Activated CD4-positive, alpha-beta T cell treated with anti-CD3 and anti-CD28 coated beads, Interleukin-2, amount 50 U/mL, for 1 hour (primary cell): ENCODE measurements at regions not wholly inside any gene's neighbourhood (a gene's known extent, or its start where the extent isn't known, plus 50 kb on each side); places are given as distances from the start of the nearest gene placed in this dataset.
"Not testable (repeated sequence)": the region's sequence is repeated elsewhere in the genome, so short reads cannot be mapped to it uniquely, and the experiment has no call there.

Source experiments
- DNase-seq: peaks from one replicate; pipeline ENCODE4 v3.0.0-alpha.2; 2020

DNA sequence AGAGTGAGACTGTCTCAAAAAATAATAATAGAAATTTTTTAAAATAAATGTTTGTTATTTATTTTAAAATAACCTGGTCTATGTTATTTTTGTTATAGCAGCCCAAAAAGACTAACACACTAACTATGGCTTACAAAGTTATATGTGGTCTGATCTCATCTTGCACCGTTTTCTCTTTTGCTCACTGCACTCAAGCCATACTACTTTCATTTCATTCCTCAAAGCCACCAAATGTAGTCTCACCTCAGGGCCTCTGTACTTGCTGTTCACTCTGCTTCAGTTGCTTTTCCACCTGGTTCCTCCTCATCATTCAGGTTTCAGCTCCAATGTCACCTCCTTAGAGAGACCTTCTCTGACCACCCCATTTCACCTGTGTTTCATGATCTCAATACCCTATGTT lies 55.2 kb upstream of the MDM1 start:
- DNase-seq, result no peak

DNA sequence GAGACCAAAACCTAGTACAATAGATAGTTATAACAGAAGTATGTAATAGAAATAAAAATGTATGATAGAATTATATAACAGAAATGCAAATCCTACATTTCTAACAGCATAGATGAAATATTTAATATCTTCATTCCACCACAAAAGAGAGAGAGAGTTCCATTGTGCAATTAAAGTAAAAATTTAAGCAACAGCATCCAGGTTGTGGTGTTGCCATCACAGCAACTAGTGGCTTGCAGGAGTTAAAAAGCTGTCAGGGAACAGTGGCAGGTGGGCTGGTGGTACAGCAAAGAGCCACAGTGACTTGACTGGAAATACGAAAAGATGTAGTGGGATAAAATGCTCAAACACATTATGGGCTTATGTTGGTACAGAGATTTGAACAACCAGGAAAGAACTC lies 57.1 kb upstream of the MDM1 start:
- DNase-seq, result no peak

DNA sequence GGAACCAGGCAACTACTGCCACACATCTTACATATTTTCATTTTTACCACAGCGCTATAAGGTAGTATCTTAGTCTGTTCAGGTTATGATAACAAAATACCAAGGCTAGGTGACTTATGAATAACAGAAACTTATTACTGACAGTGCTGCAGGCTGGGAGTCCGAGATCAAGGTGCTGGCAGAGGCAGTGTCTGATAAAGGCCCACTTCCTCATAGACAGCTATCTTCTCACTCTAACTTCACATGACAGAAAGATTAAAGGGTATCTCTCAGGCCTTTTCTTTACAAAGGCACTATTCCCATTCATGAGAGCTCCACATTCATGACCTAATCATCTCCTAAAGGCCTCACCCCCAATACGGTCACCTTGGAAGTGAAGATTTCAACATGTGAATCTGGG lies 59.8 kb upstream of the MDM1 start:
- DNase-seq, result no peak

DNA sequence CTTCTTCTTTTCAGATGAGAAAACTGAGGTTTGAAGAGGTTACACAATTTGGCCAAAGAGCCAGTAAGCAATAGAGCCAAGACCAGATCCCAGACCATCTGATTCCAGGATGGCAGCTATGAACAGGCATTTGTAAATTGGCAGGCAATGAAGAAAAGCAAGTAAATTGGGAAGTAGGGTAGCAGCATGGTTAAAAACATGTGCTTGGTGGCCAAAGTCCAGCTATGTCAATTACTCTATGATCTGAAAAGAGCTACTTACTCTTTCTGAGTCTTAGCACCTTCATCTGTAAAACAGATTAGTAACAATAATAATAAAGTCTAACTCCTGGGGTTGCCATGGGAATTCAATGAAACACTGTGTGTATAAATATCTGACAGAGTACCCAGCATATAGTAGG lies 60.2 kb upstream of the MDM1 start:
- DNase-seq, result no peak

DNA sequence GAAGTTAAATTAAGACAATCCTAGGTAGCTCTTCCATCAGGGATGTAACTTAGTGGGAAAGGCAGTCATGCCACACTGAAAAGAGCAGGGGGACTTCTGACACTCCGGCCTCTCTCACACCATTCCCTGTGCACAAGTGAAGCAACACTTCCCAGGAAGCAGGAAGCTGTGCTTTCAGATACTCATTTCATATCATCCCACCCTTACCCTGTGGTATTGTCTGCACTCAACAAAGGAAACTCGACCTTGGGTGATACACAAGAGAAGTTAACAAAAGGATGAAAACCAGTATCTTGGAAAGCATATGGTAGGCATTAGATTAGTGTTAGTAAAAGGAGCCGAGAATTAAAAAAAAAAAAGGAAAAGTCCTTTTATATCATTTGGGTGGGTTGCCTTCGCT lies 61.3 kb upstream of the MDM1 start:
- DNase-seq, result no peak

DNA sequence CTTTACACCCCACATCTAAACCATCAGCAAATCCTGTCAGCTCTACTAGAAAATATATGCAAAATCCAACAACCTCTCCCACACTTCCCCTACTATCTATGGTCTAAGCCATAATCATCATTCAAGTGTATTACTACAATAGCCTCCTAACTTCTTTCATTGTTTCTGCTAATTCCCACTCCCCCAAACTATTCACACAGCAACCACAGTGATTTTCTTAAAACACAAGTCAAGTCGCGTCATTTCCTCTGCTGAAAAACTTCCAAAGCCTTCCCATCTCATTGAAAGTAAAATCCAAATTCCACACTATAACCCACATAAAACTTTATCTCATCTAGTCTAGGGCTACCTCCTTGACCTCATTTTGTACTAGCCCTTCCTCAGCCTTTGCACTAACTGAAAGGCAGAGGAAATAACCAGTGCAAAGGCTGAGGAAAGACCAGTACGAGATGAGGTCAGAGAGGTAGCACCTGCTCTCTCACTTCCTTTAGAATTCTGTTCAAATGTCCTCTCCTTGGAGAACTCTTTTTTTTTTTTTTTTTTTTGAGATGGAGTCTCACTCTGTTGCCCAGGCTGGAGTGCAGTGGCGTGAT lies 65.5 kb upstream of the MDM1 start:
- no peak for DNase-seq

DNA sequence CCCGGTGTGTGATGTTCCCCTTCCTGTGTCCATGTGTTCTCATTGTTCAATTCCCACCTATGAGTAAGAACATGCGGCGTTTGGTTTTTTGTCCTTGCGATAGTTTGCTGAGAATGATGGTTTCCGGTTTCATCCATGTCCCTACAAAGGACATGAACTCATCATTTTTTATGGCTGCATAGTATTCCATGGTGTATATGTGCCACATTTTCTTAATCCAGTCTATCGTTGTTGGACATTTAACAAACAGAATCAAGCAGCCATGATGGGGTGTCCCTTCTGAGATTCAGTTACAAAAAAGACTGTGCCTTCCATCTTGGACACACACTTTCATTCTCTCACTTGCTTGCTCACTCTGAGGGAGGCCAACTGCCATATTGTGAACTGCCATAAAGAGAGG lies 66.5 kb upstream of the MDM1 start:
- not testable (repeated sequence) for DNase-seq

DNA sequence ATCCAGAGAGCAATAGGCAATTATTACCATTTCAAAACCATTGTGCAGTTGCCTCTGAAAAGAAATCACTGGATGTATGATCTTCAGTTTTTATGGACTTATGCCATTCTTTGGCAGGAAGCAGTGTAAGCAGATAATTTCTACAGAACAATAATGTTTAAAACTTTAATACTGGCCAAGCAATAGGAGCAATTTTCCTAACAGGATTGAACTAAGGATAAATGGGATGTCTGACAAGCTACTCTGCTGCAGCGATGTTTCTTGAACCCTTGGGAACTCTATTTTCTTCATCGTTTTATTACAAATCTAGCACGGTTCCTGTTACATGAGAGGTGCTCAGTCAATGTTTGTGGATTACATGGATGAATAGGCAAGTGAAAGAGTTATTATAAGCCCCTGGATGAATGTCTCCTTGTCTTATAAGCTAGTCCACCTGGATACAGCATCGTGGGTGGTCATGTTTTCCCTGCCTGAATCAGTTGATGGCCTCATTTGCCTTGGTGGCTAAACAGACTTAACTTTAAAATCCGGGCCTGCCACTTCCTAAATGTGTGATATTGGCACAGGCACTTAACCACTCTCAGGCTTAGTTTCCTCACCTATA lies 68.2 kb upstream of the MDM1 start:
- no peak for DNase-seq

DNA sequence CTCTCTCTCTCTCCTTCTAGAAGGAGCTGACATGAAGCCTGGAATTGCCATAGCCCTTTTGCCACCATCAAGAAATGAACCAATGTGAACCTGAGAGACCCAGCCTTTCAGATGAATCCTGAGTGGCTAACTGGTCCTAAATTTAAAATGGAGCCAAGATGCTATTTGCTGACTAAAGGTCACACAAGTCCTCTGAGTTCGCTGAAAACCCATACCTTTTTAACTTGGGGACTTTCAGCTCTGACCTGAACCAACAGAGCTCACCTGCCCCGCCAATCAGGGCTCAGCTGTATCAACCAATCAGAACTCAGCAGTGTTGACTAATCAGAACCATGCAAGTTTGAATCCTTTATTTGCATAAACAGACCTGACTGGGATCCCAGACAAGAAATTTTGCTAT lies 70.3 kb upstream of the MDM1 start:
- no peak for DNase-seq

DNA sequence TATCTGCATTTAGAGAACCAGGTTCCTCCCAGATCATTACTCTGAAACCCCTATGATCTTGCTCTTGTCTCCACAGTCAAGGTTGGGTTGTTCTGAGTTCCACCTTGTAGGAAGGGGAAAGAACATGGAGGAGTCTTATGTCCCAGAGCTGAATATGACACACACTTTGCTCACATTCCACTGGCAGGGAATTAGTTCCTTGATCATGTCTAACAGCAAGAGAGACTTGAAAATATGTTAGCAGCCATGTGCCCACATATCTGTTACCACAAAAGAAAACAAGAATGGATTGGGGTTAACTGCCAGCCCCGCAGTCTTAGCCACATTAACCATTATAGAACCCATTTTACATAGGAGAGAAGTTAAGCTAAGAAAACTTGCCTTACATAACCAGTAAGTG lies 71.1 kb upstream of the MDM1 start:
- no peak for DNase-seq

DNA sequence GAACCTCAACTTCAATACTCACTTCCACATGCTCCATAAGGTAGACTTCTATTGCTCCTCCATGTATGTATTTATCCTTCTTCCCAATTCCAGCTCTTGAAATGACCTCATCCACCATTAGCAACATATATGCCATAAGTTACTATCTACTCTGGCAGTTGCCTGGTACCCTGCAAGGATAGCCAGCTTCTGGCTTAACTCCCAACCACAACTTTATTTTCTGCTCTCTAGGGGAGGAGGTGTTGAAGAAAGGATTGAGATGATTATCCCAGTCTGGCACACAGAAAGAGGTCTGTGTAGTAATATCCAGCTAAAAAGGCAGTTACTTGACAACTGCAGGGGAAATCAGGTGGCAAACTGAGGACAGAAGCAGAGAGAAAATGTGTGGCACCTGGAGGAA lies 71.5 kb upstream of the MDM1 start:
- DNase-seq, result no peak

DNA sequence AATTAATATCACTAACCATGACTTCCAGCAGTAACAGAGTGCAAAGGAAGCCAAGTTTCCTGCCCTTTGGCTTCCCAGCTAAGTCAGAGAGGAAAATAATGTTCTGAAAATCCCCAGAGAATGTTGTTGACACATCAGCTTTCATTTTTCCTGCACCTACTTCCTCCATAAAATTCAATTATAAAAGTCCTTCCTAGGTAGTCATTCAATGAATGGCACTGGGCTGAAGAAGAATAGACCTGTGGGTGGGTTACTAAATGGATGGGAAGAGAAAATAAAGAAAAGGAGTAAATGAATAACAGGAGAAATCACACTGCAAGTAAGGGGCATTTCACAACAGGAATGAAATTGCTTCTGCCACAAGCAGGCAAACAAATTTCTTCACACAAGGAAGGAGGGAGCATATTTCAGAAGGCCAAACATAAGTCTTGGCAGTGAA lies 73.2 kb upstream of the MDM1 start:
- DNase-seq, result no peak

DNA sequence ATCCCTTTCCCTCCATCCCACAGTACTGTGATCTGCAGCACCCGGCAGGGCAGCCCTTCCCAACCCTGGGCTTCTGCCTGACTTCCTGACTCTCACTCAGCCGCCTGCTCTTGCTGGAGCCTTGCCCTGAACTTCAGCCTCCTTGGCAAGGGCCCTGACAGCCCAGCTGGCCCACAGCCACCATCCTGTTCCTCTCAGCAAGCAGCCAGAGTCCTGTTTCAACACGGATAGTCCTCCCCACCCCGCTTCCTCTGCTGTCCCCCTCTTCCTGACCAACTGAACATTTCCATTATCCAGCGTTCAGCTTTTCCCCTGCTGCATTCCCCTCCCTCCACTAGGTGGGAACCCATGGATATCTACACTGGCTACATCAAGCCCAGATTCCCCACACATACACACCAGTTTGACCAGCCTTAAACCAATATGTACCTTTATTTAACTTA lies 74.0 kb upstream of the MDM1 start:
- DNase-seq, result no peak

DNA sequence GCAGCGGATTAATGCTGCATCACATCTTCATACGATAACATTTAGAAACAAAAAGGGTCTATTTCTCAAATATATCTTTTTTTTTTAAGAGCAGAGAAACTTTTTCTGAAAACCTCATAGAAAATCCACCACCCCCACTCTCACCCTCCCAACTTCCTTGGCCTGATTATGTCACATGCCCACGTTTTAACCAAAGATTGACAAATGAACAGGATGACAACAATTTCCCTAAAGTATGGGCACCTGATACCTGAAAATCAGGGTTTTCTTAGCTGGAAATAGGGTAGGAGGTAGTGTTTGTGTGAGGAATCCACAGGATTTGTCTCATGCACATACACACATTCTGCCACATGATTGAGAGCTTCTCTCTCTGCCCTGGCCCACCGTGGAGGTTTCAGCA lies 74.7 kb upstream of the MDM1 start:
- DNase-seq, result no peak

DNA sequence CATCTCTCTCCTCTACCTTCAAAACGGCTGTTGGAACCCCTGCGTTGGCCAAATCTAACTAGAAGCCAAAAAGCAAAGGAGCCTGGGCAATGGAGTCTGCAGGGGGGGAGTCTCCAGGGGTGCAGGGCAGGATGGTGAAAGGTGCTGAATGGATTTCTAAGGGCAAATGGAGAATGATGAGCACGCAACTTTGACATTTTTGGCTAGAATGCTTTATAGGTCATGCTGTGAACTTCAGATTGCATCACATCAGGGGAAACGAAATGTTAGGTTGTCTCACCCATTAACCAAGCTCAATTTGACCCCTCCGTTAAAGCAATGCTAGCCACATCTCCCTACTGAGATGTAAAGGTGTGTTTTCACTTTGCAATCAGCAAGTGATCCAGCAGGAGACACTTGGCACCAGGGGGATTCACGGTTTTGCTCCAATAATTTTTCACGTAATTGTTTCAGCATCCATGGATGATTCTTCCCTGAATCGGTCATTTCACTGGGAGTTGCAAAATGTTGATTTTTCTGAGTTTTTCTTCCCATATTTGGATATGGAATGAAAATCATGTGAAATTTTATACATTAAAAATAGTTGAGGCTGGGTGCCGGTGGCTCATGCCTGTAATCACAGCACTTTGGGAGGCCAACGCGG lies 78.0 kb upstream of the MDM1 start:
- no peak for DNase-seq

DNA sequence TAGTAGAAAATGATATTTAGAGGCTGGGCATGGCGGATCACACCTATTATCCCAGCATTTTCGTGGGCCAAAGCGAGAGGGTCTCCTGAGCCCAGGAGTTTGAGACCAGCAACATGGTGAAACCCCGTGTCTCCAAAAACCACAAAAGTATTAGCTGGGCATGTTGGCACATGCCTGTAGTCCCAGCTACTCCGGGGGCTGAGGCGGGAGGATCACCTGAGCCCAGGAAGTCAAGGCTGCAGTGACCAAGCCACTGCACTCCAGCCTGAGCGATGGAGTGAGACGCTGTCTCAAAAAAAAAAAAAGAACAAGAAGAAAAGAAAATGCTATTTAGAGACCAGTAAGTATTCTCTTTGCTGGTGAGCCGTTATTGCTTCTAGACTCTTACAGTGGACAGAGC lies 79.2 kb upstream of the MDM1 start:
- DNase-seq, result no peak

DNA sequence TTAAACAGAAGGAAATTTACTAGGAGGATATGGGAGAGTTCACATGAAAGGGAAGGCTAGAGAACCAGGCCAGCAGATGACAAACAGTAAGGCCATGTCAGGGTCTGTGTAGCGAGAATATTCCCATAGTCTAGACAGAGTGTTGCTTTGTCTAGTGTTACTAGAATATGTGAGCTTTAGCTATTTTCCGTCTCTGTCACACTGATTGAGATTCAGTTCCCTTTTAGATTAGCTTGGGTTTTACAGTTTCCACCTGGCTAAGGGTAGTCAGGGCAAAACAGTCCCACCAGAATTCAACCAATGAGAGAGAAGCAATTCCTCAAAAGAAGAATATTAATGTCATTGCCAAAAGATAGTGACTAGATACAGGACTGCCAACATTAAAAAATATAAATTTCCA lies 82.8 kb upstream of the MDM1 start:
- no peak for DNase-seq

DNA sequence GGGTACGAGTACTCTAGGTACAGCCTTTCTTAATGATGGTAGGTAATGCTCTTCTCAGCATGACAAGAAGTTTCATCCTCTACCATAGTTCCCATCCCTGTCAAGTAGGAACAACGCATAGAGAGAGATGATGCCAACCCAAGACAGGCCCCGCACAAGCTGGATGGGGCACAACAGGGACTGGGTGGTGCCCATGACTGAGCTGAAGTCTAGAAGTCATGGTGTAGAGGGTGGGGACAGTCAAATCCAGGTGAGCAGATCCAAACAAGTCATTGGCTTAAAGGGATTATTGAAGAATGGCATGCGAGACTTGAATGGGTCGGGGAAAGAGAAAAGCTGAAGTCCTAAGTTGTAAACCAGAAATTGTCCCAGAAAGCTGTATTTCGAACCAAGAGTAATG lies 84.2 kb upstream of the MDM1 start:
- DNase-seq, result no peak

DNA sequence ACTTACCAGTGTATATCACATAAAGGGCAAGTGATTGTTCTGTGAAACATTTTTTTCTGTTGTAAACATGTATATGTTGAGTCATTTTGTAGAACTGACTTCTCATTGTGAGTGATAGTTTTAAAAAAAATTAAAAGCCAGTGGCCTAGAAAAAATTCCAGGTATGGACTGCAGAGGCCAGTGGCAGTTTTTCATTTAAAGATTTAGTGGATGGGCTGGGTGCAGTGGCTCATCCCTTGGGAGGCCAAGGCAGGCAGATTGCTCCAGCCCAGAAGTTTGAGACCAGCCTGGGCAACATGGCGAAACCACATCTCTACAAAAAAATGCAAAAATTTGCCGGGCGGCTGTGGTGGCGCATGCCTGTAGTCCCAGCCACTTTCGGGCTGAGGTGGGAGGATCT lies 84.7 kb upstream of the MDM1 start:
- DNase-seq, result no peak

DNA sequence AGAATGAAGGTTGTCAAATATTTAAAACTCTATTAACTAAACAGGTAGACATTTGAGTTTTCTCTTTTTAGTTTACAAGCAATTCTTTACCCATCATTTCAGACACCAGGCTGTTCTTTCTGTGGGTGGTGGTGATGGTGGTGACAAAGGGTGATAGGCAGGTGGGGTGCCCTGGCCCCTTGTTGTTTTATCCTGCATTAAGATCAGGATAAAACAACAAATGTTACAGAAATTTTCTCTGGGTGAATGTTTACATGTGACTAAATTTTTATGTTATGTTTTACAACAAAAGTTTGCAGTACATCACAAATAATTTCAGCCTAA lies 85.9 kb upstream of the MDM1 start:
- DNase-seq, result no peak

DNA sequence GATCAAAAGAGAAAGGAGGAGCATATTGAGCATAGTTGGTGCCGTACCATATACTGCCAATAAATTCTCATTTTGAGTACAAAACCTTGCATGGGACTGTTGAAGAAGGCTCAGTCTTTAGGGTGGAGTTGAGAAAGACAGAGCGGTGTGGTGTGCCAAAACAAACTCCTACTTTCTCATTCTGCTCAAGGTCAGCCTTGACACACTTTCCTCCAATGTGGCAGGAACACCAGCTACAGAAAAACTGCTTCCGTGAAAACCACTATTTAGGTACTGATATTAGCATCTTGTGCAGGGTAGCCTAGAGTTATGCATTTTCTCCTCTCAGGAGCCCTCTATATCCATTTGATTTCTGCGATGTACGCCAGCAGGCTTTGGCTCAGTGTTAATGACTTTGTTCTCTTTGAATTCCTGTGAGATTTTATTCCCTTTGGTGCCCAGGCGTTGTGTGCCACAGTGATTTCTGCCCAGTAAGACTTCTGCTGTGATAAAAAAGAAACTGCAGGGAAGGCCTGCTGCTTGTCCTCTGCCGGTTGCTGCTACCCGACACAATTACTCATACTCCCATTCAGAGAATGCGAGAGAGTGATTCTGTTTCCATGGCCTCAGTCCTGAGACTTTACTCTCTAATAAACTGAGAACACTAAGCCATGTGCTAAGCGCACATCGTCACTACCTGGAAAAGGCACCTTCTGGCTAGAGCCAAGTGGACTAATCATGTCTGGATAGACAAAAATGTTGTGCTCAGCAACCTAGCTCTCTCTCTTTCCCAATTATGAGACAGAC lies 88.3 kb upstream of the MDM1 start:
- DNase-seq, result no peak

DNA sequence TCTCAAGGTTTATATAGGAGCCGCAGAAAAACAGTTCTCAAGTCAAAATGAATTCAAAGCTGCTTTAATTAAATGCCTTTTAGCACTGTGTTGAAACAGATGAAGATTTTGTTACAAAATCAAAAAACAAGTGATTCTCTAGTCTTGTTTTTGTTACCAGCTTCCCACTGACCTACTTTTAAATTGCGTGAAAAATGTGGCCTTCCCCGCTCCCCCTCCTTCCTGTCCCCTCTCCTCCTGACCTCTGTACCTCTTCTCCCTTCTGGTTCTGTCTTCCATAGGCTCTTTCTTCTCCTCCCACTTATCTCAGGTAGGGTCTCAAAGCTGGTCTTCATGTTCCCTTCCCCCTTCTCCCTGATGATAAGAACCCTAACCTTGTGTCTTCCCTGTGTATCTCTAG lies 90.0 kb upstream of the MDM1 start:
- no peak for DNase-seq

DNA sequence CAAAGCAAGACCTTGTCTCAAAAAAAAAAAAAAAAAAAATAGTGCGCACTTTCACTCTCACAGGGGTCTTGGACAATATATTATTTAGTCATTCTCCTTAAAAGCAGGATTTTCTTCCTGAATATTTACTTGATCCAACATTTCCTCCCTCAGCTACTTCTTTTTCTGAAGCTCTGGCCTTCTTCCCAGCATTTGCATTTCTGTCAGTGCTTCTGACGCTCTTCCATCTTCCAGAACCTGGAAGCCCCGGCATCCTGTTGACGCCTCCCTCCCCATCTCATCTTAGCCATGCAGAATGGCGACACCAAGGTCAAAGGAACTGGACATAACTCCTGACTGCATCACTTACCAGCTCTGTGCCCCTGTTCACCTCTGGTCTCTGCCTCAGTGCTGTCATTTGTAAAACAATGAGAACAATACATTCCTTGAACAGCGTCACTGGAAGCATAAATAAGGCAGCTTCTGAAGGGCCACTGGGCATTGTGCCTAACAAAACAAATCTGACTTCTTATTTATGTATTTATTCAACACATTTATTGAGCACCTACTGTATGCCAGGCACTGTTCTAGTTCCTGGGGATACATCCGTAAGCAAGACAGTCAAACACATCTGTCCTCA lies 90.9 kb upstream of the MDM1 start:
- DNase-seq, result no peak

DNA sequence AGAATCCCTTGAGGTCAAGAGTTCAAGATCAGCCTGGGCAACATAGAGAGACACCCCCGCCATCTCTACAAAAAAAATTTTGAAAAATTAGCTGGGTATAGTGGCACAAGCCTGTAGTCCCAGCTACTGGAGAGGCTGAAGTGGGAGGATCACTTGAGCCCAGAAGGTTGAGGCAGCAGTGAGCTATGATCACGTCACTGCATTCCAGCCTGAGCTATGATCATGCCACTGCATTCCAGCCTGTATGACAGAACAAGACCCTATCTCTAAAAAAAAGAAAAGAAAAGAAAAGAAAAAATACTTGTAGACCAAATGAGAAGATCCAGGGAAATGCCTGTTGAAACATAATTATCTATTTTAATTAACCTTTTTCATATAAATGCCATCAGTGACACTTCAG lies 93.8 kb upstream of the MDM1 start:
- DNase-seq, result no peak
